ENCODE measurements at regions not wholly inside any gene's neighbourhood (a gene's known extent, or its start where the extent isn't known, plus 50 kb on each side); places are given as distances from the start of the nearest gene placed in this dataset.

DNA sequence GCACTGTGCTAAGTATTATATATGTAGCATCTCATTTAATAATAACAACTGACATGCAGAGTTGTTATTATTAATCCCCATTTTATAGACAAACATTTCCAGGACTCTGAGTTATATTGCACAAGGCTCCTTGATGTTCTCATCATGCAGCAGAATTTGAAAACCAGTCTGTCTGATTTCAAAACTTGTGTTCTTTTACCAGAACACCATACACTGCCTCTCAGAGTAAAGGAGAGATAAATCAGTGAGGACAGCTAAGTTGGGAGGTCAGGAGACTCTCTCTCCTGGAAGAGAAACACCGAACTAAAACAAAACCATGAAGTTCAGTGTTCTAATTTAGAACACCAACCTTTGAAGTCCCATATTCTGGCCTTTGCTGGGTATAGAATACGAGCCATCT lies 92.7 kb upstream of the TNC start:
- DNase-seq, result no peak

DNA sequence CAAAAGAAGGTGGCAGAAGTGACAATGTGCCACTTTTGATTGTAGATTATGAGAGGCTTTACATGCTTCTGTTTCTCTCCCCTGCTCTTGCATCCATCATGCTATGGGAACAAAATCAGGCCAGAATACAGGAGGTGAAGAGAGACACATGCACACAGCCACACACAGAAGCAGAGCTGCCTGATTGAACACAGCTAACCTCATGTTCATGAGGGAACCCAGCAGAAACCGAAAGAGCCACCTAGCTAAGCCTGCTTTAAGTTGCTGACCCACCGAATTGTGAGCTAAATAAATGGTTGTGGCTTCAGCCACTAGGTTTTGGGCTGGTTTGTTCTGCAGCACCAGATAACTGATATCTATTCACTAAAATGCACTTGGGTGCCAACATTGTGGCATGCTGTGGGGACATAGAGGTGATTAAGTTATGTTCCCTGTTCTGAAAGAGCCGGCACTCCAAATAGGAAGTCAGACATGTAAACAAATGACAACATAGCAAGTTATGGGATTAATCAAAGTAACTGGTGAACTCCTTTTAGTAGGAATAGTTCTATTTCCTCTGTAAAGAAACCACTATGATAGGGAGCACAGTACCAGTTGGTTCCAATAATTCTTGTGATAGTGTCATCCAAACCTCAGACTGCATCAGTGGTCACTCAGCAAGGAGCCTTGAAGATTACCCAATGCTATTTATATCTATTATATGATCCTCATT lies 93.6 kb upstream of the TNC start:
- no peak for DNase-seq

GRCh38 chr9:115212125-115212605 lies 94.2 kb upstream of the TNC start:
- DNase-seq, result no peak

DNA sequence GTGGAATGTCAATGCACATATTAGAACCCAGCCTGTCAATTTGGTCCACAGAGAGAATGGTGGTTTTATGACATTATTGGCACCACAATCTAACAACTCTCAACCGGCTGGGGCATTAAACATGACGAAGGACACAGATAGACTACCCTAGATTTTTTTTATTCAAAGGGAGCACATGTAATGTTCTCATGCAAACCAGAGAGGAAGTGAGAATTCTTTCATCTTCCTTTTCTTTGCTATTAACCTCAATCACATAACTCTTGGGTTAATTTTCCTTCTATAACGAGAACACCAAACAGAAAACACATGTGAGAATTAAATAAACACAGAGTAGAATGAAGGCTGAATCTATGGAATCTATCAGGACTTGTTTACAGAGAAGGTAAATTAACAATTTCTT lies 94.9 kb upstream of the TNC start:
- no peak for DNase-seq

DNA sequence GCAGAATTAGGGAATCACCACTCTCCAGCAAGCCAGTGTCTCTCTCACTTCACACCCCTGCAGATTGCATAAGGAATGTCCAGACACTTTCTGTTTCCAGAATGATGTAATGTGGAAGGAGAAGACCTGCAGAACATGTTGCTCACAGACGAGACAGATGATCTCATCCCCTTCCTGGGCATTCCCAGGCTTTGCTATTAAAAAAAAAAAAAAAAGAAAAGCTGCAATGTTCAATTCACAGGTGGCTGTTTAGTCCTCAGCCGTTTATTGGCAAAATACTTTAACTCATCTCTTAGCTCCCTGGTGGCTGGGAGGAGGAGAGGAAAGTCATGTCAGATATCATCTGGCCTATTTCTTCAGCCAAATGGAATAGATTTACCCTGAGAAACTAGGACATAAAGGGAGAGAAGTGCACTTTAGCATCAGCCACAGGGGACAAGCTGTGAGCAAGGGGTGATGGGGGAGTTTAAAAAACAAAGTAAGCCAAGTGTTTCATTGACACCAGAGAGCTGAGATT lies 95.9 kb upstream of the TNC start:
- no peak for DNase-seq

DNA sequence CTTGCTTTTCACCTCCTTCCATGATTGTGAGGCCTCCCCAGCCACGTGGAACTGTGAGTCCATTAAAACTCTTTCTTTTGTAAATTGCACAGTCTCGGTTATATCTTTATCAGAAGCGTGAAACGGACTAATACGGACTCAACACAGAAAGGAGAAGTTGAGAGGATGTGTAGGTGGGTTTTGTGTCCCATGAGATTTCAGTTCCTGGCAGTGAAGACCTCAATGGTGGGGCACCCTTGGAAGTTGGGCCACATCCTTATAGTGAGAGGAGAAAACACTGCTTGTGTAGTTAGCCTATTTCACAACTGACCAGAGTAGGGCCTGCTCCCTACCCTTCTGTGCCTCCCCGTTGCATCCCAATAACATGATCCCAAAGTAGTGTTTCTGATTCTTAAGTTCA lies 98.9 kb upstream of the TNC start:
- DNase-seq, result no peak

GRCh38 chr9:115220319-115221005 lies 102.5 kb upstream of the TNC start:
- DNase-seq, result no peak

DNA sequence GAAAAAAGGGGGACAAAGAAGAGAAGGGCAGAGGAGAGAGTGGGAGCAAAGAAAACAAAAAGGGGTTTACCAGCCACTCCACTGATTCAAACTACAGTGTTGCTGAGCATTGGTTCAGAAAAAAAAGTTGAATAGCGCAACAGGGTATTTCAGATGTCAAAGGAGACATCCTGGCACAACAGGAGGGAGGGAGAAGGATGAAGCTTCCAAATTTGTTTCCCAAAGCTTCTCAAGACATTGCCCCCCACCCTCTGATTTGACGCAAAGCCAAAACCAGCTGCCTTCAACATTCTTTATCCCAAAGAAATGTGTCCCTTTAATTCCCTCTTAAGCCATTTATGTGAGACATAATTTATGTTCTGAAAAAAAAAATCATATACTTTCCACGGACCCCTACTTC lies 105.5 kb upstream of the TNC start:
- DNase-seq, result no peak

DNA sequence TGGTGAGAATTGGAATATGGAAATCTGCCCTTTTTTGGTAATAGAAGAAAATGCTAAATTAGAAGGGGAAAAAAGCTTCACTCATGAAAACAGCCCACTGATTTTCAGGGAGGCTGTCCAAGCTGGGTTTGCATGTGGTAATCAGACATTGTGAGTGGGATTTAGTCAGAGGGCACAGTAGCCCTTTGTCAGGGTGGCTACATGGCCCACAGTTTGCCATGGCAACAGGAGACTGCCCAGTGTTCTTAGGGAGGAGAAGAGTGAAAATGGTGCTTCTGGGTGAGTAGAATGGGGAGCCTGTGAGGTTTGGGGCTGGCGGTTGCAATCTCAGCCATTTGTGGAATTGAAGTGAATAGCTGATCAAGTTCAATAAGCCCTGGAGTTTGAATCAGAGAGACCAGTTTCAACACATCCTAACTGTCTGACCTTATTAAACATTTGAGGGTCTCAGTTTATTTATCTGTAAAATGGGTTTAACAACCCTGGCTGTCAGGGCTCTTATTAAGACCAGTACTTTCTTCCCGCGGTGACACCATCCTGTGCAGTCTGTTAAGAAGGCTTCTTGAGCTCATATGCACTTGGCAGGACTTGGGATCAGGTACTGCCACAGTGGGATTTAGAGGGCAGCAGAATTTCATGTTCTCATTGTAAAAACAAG lies 107.6 kb upstream of the TNC start:
- no peak for DNase-seq

GRCh38 chr9:115226152-115226551 lies 108.2 kb upstream of the TNC start:
- no peak for DNase-seq

DNA sequence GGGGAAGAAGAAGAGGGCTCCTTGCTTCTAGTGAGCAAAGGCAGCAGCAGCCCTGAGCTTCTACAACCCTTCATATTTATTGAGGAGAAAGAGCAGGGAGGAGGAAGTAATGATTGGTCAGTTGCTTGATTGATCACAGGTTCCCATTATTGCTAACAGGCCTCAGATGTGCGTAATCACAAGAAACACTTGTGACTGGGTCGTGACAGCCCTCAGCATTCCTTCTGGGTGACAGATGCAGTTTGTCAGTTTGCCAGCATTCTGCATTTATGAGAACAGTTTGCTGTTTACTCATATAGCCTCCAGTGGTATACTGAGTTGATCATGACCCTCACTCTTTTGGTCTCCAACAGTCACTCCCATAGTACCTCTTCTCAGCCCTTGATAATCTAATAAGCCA lies 111.5 kb upstream of the TNC start:
- DNase-seq, result no peak

- no peak for DNase-seq
Observed at GRCh38 chr9:115230924-115231515, 113.1 kb upstream of the TNC start.

GRCh38 chr9:115232181-115232774 lies 114.3 kb upstream of the TNC start:
- no peak for DNase-seq

DNA sequence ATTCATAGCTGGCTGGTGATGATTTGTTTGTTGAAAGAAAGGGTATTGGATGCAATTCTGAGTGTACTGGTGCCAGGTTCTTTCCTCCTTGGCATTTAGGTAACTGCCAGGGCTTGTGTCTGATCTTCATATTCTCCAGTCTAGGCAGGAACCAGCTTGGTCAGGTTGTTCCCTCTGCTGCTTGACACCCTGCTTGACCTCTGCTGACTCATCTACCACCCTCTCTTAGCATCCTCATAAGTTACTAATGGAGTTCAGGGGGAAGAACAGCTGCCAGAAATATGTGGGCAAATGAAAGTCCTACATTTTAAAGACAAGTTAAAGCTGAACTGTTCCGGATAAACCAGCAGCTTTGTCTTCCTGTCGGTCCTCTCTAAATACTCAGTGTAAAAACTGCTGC lies 116.1 kb upstream of the TNC start:
- DNase-seq, result no peak

- DNase-seq, result no peak
Observed at GRCh38 chr9:115235221-115235620, 117.3 kb upstream of the TNC start.

DNA sequence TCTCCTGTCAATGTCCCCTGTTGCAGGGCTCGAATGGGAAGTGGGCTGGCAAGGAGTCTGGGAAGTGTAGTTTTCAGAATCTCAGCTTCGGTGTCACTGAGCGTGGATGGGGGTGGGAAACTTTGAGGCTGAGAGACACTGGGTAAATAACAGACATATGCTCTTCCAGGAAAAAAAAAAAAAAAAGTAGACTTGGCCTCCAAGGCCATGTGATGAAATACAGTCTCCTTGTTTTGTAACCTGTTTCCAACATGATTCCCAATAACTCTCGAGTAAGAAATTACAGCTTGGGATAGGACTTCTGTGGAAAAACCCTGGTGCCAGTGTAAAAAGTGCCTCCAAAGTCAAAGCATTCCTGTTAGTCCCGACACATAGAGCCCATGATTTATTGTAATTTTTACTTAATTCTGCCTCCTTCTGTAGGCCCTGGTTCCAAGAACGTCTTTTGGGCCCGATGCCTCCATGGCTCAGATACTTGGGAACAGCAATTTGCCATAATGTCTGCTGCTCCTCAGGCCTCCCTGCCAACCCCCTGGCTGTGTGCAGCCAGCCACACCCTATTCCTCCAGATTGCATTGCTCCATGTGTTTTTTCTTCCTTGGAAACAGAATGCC lies 119.5 kb upstream of the TNC start:
- no peak for DNase-seq

DNA sequence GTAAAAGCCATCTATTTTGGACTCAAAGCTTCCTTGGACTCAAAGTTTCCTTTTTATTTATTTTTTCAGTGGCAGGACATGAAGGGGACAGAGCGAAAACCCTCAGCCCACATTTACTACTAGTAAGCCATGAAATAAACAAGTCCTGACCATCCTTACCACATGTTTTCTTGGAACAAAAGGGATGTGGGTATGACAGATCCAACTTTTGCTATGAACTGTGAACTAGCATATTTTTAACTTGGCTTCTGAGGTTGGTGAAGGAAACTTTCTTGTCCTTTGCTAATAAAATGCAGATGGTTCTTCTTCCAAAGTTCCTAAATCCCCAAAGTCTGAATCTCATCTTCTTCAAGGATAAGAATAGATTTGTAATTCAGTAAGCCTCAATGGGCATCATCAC lies 122.7 kb upstream of the TNC start:
- no peak for DNase-seq

DNA sequence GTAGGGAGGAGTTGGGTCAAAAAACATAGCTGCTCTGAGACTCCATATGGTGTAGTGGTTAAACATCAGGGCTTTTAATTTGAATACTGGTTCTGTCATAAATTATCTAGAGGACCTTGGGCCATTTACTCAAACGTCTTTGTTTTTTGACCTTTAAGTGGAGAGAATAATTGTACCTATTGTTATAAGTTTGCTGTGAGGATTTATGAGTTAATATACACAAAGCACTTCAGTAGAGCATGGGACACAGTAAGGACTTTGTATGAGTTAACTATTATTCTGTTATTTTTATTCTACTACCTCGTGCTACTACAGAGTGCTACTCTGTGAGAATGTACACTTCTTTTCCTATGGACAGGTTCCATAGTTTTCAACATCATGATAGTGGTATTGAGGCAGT lies 123.7 kb upstream of the TNC start:
- no peak for DNase-seq

DNA sequence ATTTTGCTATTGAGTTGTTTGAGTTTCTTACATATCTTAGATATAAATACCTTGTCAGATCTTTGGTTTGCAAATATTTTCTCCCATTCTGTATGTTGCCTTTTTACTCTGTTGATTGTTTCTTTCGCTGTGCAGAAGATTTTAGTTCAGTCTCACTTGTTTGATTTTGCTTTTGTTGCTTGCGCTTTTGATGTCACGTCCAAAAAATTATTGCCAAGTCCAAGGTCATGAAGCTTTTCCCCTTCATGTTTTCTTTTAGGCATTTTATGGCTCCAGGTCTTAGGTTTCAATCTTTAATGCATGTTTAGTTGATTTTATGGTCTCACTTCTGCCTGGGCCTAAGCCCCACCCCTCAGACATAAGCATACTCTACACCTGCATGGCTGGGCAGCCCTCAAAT lies 131.5 kb upstream of the TNC start:
- no peak for DNase-seq

DNA sequence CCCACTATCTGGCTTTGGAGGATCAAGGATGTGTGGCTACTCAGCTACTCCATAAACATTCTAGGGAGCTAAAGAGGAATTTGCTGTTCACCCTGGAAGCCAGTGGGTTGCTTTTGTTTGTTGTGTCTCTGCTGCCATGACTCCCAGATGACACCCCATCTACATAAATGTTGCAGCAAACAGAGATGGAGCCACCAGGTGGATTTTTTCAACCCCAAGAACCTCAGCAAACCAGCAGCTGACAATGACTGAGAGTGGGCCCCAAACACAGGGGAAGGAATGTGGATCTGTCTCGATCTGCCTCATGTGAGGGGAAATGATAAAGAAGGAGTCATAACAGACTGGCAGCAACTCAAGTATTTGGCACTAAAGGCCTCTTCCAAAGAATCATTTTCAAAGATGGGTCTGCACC lies 132.7 kb upstream of the TNC start:
- DNase-seq, result no peak

DNA sequence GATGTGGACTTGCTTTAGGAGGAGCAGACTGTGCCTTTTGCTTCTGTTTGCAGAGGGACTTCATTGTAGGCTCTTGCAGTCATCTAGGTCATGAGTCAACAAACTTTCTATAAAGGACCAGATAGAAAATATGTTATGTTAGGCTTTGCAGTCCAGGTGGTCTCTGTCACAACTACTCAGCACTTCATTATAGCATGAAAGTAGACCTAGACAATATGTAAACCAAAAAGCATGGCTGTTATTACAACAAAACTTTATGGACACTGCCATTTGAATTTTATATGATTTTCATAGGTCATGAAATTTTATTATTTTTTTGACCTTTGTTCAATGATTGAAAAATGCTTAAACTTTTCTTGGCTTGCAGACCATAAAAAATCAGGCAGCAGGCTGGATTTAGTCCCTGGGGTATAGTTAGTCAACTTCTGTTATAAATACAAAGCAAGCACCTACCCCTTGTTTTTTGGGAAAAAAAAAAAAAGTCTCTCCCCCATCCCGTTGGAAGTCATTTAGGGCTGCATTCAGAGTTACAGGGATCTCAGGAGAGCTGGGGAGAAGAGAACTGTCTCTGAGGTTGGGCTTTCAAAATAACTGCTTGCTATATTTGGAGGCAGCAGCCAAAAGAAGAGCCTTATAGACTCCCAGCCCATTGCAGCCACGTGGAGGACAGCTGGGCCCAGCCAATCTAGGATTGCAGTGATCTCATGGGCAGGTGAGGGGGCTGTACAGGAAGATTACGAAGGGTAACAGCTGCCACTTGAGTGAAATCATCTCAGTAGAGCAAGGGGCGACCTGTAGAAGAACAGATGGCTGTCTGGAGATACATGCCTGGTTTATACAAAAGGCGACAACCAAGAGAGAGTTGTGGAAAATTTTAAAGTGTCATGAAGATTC lies 136.6 kb upstream of the TNC start:
- no peak for DNase-seq
